BJ (cell line): ENCODE measurements at regions not wholly inside any gene's neighbourhood (a gene's known extent, or its start where the extent isn't known, plus 50 kb on each side); places are given as distances from the start of the nearest gene placed in this dataset.

Experiments used
- CTCF ChIA-PET: fragments of 350-600 bp; formaldehyde crosslinking; extraction: SDS; loops from one replicate; lab custom pipeline; 2021; ENCODE audit warnings: antibody characterized with exemption, inconsistent platforms; lab: Yijun Ruan, JAX
- POLR2A ChIA-PET: fragments of 300-600 bp; sonication (Branson Sonifier 250); formaldehyde crosslinking; extraction: SDS; loops from one replicate; lab custom pipeline; 2021; ENCODE audit warnings: antibody characterized with exemption; lab: Charles Lee
- DNase-seq: peaks from one replicate; pipeline ENCODE4 v3.0.0-alpha.2; 2011; ENCODE audit warnings: low read depth
- H3K27me3 ChIP-seq: 2 replicates; pipeline ENCODE4 v1.6.0; 2011; ENCODE audit warnings: low read length; ENCODE audit not compliant: control insufficient read depth, insufficient read depth
- H3K36me3 ChIP-seq: 2 replicates; pipeline ENCODE4 v1.5.1; 2011; ENCODE audit warnings: low read length; ENCODE audit not compliant: control insufficient read depth, insufficient read depth
- H3K4me3 ChIP-seq: 2 replicates; pipeline ENCODE4 v1.5.1; 2011; ENCODE audit warnings: low read depth, mild to moderate bottlenecking, control low read depth, low read length
- TF ChIP-seq, protein P1 (sequence below): IDR thresholded peaks from 2 replicates; pipeline ENCODE4 v1.5.1; 2011; ENCODE audit warnings: low read depth, mild to moderate bottlenecking, control low read depth, inconsistent platforms, low read length, moderate library complexity; ENCODE audit not compliant: insufficient read depth

DNA sequence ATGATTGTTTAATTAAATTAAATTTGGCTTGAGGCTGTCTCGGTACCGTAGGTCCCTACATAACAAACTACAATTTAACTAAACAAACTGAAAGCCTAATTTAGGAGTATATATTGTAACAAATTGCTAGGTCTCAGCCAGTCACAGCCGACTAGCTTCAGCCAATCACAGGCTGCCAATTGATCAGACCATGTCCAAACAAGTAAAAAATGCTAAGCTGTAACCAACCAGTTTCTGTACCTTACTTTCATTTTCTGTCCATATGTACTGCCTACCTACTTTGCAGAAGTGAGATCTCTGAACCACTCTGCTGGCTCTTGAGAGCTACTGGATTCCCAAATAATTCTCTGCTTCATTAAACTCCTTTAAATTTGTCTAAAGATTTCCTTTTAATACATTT is 648.0 kb upstream of the GJE1 start:
- no peaks in the 10 kb centered on the region for H3K27me3 ChIP-seq
- no peaks in the 10 kb centered on the region for H3K36me3 ChIP-seq
- DNase-seq: no peak
- ChIA-PET POLR2A (no interaction called here), CTCF (interaction anchor here (1.0 kb wide), 1 partner anchor 578 kb away, joined by 3 read pairs; no protein-coding TSS in a partner anchor)
- TF ChIP-seq, protein P1, sequence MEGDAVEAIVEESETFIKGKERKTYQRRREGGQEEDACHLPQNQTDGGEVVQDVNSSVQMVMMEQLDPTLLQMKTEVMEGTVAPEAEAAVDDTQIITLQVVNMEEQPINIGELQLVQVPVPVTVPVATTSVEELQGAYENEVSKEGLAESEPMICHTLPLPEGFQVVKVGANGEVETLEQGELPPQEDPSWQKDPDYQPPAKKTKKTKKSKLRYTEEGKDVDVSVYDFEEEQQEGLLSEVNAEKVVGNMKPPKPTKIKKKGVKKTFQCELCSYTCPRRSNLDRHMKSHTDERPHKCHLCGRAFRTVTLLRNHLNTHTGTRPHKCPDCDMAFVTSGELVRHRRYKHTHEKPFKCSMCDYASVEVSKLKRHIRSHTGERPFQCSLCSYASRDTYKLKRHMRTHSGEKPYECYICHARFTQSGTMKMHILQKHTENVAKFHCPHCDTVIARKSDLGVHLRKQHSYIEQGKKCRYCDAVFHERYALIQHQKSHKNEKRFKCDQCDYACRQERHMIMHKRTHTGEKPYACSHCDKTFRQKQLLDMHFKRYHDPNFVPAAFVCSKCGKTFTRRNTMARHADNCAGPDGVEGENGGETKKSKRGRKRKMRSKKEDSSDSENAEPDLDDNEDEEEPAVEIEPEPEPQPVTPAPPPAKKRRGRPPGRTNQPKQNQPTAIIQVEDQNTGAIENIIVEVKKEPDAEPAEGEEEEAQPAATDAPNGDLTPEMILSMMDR: no peak
- no peak overlapping the region for H3K4me3 ChIP-seq

DNA sequence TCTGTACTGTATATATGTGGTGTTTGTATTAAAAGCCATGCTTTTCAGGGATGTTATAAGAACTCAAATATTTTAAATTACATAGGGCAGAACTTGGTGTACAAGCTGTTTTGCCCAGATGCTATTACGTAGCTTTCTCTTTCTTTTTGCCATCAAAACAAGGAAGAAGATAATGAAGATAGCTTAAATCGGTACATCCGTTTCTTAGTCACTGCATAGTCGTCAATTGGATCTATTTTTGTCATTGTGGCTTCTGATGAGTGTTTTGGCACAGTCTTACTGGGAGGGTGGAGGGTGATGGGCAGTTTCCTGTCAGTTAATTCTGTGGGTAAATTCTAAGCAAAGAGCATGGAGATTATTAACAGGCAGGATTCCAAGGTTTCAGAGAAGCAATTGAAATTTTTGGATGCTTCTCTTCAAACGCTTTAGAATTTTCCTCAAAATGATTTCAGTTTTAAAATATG is 649.1 kb upstream of the GJE1 start:
- peak; percentile 90 for DNase-seq
- Histone ChIP-seq H3K36me3 (no peaks in the 10 kb centered on the region), H3K27me3 (no peaks in the 10 kb centered on the region), H3K4me3 (peak overlapping the region; percentile 29)
- CTCF ChIA-PET: interaction anchor here (1.0 to 1.1 kb wide), 2 partner anchors 193 to 577 kb away, joined by 3 read pairs; no protein-coding TSS in a partner anchor
- TF ChIP-seq, protein P1: no peak
- POLR2A ChIA-PET: interaction anchor here (1.1 kb wide), 1 partner anchor 503 kb away, joined by 6 read pairs; no protein-coding TSS in a partner anchor

DNA sequence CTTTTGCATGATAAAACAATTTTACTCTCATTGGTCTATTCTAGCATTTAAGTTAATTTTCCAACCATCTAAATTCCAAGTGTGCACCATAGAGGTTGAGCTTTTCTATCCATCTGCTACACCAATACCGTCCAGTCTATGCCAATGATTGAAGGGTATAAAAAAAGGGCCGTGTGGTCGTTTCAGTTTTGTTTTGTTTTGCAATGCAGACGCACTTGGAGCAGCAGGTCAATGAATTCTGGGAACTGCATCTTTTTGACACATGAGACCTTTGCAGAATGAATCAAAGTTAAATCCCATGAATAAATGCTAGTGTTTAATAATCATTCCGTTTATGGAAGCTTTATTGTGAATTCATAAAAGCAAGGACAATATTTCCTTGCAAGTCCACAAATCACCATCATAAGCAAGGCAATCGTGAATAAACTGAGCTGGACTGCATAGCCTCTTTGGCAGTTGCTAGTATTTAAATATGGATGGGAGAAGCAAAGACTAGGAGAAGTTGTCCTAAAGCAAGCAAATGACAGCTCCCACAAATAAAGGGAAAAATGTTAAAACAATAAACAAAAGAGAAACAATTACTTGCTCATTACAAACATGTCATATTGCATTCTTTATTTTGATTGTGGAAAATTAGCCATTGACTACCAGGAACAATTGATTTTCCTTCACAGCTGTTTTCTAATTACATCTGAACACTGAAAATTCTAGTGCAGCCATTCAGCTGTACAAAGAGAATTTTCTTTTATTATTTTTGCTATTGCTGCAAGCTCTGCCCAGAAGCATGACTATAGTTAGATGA is 649.7 kb upstream of the GJE1 start:
- no peak for DNase-seq
- Histone ChIP-seq H3K4me3 (peak overlapping the region; percentile 29), H3K27me3 (no peaks in the 10 kb centered on the region), H3K36me3 (no peaks in the 10 kb centered on the region)
- ChIA-PET POLR2A (interaction anchor here (1.1 kb wide), 1 partner anchor 502 kb away, joined by 6 read pairs; no protein-coding TSS in a partner anchor), CTCF (interaction anchor here (0.6 to 1.1 kb wide), 2 partner anchors 106 to 193 kb away, joined by 3 read pairs; no protein-coding TSS in a partner anchor)
- TF ChIP-seq, protein P1: no peak

DNA sequence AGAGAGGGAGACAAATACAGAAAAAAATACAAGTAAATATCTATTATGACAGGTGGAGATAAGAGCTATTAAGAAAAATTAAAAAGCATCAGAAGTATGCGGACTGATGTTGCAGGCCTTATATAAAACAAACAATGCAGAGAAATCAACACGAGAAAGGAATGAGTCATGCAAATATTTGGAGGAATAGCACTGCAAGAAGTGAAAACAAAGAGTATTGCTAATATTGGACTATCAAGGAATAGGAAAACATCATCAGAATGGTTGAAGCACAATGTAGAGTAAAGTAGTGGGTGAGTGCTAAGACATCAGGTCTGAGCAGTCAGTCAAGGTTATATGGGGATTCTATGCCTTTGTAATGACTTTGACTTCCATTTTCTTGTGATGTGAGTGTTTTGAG is 657.5 kb upstream of the GJE1 start:
- POLR2A ChIA-PET: no interaction called here
- DNase-seq: no peak
- H3K4me3 ChIP-seq: no peak overlapping the region
- TF ChIP-seq, protein P1: no peak
- CTCF ChIA-PET: no interaction called here
- no peaks in the 10 kb centered on the region for H3K27me3 ChIP-seq
- H3K36me3 ChIP-seq: no peaks in the 10 kb centered on the region

DNA sequence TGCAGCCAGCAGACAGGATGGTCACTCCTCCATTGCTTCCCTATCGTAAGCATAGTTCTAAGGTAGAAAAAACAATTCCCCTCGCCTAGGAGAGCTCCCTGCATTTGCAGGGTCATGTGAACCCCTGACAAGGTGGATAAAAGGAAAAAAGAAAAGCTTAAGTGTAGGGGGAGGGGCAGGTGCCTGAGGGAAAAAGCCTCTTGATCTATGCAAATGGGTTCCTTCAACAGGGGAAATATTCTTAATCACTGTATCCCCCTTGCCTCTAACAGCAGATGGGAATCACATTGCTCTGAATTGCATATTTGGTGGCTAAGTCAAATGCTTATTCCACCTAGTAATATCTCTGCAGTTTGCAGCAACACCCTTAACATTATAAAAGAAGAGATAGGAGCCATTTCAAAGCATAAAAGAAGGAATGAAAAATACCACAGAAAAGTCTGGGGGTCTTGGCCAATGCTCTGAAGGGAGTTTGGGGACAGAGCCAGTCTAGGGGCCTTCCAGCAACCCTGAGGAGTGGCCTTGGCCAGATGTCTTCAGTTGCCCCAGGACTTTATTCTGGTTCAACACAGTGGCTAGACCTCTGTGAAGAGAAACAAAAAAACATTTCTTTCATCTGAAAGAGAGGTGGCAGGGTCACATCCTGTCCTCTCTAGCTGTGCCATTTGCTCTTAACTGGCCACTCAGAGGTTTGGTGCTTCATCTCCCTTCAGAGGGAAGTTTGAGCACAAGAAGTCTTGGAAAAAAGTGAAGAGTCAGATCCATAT is 660.4 kb upstream of the GJE1 start:
- no peak overlapping the region for H3K4me3 ChIP-seq
- H3K27me3 ChIP-seq: no peaks in the 10 kb centered on the region
- TF ChIP-seq, protein P1: no peak
- no peak for DNase-seq
- ChIA-PET CTCF (no interaction called here), POLR2A (no interaction called here)
- H3K36me3 ChIP-seq: no peaks in the 10 kb centered on the region
